Thymus (tissue), 11 donors: ENCODE measurements at regions not wholly inside any gene's neighbourhood (a gene's known extent, or its start where the extent isn't known, plus 50 kb on each side); places are given as distances from the start of the nearest gene placed in this dataset.

ENCODE experiments used
- DNase-seq, 9 donors: peaks; one replicate each; pipeline ENCODE4 v3.0.0-alpha.2; 2013; ENCODE audit warnings: low spot score in 9 of 9, low read depth in 6 of 9, missing footprints in 1 of 9
- H3K27ac ChIP-seq, 2 donors: one replicate each; pipeline ENCODE4 v1.5.1; 2013; ENCODE audit warnings: control low read depth in 1 of 2, low read depth in 1 of 2, low read length in 1 of 2, mild to moderate bottlenecking in 1 of 2, moderate library complexity in 1 of 2
- H3K27me3 ChIP-seq, 2 donors: one replicate each; pipeline ENCODE4 v1.5.1; 2013; ENCODE audit warnings: low read length in 1 of 2; ENCODE audit not compliant: control insufficient read depth in 2 of 2, insufficient read depth in 1 of 2
- H3K36me3 ChIP-seq, 2 donors: one replicate each; pipeline ENCODE4 v1.5.1; 2013; ENCODE audit warnings: low read length in 1 of 2, mild to moderate bottlenecking in 1 of 2, moderate library complexity in 1 of 2; ENCODE audit not compliant: control insufficient read depth in 2 of 2, insufficient read depth in 2 of 2
- H3K4me1 ChIP-seq, 2 donors: one replicate each; pipeline ENCODE4 v1.5.1; 2013; ENCODE audit warnings: low read length in 2 of 2; ENCODE audit not compliant: control insufficient read depth in 2 of 2, insufficient read depth in 2 of 2
- H3K4me3 ChIP-seq, 2 donors: one replicate each; pipeline ENCODE4 v1.5.1; 2013; ENCODE audit warnings: low read length in 2 of 2, control low read depth in 1 of 2, mild to moderate bottlenecking in 1 of 2
- H3K9me3 ChIP-seq, 2 donors: one replicate each; pipeline ENCODE4 v1.5.1; 2013; ENCODE audit warnings: low read length in 1 of 2, mild to moderate bottlenecking in 1 of 2; ENCODE audit not compliant: control insufficient read depth in 2 of 2, insufficient read depth in 1 of 2
- WGBS: extraction: QIAGEN DNeasy Blood & Tissue Kit; methylation state at CpG from one replicate; pipeline ENCODE4 v1.1.7; 2013; 5-methylcytosine and 5-hydroxymethylcytosine counted together
- donor health status: healthy.

DNA sequence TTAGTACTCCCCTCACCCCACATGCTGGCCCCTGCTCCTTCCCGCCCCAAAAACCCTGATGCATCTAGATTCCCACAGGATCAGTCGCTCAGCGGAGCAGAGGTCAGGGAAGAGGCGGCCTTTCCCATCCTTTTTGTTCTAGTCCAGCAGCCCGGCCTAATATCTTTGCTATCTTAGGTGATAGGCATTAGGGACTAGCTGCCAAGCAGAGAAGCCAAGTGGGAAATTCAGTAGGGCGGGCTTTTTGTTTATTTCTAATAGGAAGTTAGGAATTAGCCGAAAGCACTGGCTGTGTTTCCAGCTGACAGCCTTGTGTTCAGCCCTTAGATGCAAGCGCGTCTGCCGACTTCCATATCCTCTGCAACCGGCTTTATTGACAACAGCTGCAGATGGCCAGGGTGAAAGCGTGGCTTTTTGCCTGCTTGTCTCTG, 59.0 kb upstream of the BCAR3 start:
- Histone ChIP-seq H3K27me3 (no peaks in the 10 kb centered on the region), H3K27ac (no peak overlapping the region), H3K9me3 (no peaks in the 10 kb centered on the region), H3K4me1 (peaks cover 2 to 9% of the 10 kb centered on the region in 2 donors), H3K36me3 (no peaks in the 10 kb centered on the region), H3K4me3 (no peak overlapping the region)
- WGBS: 99% methylated on average over 12 of the region's 12 CpGs
- DNase-seq: no peak

DNA sequence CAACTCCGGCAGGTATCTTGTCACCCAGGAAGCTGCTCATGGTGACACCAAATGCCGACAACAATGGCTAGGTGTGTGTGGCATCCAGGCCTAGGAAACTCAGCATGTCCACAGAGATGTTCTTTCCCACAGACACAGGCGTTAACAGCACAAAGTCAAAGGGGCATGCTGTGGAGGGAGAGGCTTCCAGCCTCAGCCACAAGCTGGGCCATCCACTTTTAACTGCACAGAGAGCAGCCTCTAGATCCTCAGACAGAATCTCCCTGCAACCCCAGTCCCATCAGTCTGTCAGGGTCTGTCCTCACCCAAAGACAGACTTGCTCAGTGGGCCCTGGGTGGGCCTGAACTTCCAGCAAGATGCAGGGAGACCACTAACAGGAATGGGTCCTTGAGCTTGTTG, 58.5 kb upstream of the BCAR3 start:
- no peaks in the 10 kb centered on the region for H3K27me3 ChIP-seq
- over 99% methylated on average over 3 of the region's 3 CpGs for WGBS
- H3K4me3 ChIP-seq: no peak overlapping the region
- H3K36me3 ChIP-seq: no peaks in the 10 kb centered on the region
- H3K27ac ChIP-seq: no peak overlapping the region
- no peaks in the 10 kb centered on the region for H3K9me3 ChIP-seq
- H3K4me1 ChIP-seq: peaks cover 2 to 4% of the 10 kb centered on the region in 2 donors
- no peak for DNase-seq

DNA sequence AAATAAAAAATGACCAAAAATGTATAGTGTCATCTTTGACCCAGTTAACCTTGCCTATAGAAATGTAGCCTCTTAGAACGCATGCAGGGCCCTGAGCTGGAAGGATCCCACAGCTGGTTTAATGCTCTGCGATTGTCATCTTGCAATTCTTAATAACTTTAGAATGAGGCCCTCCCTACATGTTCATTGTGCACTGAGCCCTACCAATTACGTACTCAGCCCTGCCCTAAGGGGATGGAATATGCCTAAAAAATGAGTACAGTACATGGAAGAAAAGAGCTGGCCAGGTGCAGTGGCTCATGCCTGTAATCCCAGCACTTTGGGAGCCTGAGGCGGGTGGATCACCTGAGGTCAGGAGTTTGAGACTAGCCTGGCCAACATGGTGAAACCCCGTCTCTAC, 57.8 kb upstream of the BCAR3 start:
- WGBS: 98% methylated on average over 5 of the region's 5 CpGs

DNA sequence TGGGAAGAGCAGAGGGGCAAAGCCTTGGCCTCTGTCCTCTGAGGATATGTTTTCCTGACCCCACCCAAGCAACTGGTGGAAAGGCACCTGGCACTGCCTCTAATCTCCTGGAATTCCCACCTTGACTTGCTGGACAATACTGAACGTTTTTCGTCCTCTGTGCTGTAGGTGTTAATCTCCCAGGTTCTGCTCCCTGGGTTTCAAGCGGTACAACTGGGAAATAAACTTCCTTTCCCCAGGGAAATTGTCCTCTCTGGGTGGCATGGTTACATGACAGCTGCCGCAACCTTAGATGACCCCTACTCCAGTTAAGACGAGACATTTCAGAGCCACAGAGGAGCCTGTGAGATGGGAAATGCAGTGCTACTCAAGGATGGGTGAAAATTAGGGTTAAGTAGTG, 57.3 kb upstream of the BCAR3 start:
- Histone ChIP-seq H3K36me3 (no peaks in the 10 kb centered on the region), H3K27me3 (no peaks in the 10 kb centered on the region), H3K4me3 (no peak overlapping the region), H3K27ac (no peak overlapping the region), H3K4me1 (no peaks in the 10 kb centered on the region), H3K9me3 (no peaks in the 10 kb centered on the region)
- no peak for DNase-seq
- WGBS: 96% methylated on average over 5 of the region's 5 CpGs

More for the DNA sequence above, 57.8 kb upstream of the BCAR3 start:
- Histone ChIP-seq H3K36me3 (no peaks in the 10 kb centered on the region), H3K4me3 (no peak overlapping the region), H3K4me1 (no peaks in the 10 kb centered on the region), H3K27ac (no peak overlapping the region), H3K27me3 (no peaks in the 10 kb centered on the region), H3K9me3 (no peaks in the 10 kb centered on the region)
- no peak for DNase-seq

DNA sequence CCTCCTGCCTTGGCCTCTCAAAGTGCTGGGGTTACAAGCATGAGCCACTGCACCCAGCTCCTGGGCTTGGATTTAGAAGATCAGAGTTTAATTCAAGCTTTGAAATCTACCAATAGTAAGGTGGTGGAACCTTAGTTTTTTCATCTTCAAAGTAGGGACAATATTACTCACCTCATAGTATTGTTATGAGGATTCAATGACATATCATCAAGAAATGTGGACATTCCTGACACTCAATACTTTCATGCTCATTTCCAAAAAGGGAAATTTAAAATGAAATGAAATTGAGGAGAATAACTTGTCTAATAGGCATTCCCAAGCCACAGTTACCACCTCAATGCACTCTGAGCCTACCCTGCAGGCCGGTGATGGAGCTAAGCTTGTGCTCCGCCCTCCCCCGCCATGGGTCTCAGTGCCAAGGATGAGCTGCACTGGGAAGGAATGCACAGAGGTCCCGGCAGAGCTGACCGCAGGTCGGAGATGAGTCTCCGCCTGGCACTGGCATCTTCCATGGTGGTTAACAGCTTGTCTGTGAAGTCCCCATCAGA, 56.5 kb upstream of the BCAR3 start:
- Histone ChIP-seq H3K27me3 (no peaks in the 10 kb centered on the region), H3K27ac (no peak overlapping the region), H3K9me3 (no peaks in the 10 kb centered on the region), H3K4me3 (no peak overlapping the region), H3K36me3 (no peaks in the 10 kb centered on the region), H3K4me1 (peaks cover 0 to 2% of the 10 kb centered on the region in 2 donors)
- no peak for DNase-seq
- WGBS: 93% methylated on average over 7 of the region's 7 CpGs

DNA sequence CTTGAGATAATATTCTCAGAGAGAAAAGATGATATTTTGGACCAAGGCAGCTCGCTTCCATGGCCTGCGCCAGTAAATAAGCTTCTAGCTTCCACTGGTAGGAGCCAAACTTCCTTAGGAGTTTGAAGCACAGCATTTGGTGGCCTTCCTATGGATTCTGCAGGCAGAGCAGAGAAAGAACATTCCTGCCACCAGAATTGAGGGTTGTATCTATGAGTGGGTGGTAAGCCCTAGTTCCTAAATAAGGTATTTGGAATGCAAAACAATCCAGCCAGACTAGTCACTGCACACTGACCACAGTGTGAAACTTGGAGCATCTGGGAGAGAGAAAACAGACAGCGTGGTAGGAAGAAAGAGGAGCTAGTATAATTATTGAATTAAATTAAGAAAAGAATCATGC, 54.1 kb upstream of the BCAR3 start:
- WGBS: over 99% methylated on average over 3 of the region's 3 CpGs

DNA sequence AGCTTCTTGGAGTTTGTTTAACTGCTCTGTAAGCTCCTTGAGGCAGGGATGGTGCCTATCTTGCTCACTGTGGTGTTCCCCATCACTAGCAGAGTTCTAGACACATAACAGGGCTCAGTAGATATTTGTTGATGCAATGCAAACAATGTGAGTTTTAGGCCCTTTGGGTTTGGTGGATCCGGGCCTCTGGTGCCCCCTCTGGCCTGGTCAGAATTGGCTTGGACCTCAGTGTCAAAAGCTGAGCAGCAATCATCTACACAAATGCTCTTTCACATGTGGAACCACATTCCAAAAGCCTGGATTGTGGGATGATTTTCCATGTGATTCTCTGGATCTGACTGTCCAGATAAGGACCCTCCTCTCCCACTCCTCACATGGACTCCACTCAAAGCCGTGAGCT, 53.4 kb upstream of the BCAR3 start:
- Histone ChIP-seq H3K4me3 (no peak overlapping the region), H3K9me3 (no peaks in the 10 kb centered on the region), H3K36me3 (no peaks in the 10 kb centered on the region), H3K27me3 (no peaks in the 10 kb centered on the region), H3K27ac (no peak overlapping the region), H3K4me1 (peaks cover 0 to 20% of the 10 kb centered on the region in 2 donors)
- no peak for DNase-seq
- WGBS: 94% methylated on average over 2 of the region's 2 CpGs

More for the DNA sequence above, 54.1 kb upstream of the BCAR3 start:
- Histone ChIP-seq H3K27ac (no peak overlapping the region), H3K27me3 (no peaks in the 10 kb centered on the region), H3K9me3 (no peaks in the 10 kb centered on the region), H3K4me3 (no peak overlapping the region), H3K36me3 (no peaks in the 10 kb centered on the region), H3K4me1 (peaks cover 0 to 20% of the 10 kb centered on the region in 2 donors)
- DNase-seq: no peak

DNA sequence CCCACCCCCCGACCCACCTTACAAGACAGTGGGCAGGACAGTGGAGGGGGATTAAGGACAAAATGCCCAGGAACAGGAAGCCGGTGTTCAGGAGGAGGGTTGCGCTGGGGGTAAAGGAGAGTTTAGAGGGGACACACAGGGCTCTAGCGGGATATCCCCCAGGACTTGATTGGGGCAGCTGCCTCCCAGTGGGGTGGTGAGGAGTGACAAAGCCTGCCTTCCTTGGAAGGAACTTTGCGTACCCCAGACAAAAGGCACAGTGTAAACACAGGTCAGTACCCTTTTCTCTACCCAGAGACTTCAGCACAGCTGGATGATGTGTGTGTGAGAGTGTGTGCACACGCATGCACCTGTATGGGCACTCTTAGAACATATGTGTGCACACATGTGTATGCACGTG, 51.7 kb upstream of the BCAR3 start:
- Histone ChIP-seq H3K27ac (no peak overlapping the region), H3K4me1 (peaks cover 0 to 20% of the 10 kb centered on the region in 2 donors), H3K36me3 (no peaks in the 10 kb centered on the region), H3K9me3 (no peaks in the 10 kb centered on the region), H3K27me3 (no peaks in the 10 kb centered on the region), H3K4me3 (no peak overlapping the region)
- WGBS: 99% methylated on average over 7 of the region's 7 CpGs
- DNase-seq: no peak

DNA sequence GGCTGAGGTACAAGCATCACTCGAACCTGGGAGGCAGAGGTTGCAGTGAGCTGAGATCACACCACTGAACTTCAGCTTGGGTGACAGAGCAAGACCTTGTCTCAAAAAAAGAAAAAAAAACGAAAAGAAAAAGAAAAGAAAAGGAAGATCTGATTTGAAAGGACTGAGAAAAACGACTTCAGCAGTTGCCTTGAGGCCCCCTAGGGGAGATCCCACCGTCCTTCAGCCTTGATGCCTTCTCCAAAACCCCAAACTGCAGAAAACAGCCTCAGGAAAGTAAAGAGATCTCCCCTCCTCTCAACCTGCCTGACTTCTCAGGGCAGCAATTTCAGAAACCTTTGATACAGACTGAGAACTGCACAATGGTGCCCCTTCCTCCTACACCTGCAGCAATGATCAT, 50.9 kb upstream of the BCAR3 start:
- H3K4me3 ChIP-seq: no peak overlapping the region
- peaks cover 0 to 20% of the 10 kb centered on the region in 2 donors for H3K4me1 ChIP-seq
- H3K27ac ChIP-seq: no peak overlapping the region
- H3K36me3 ChIP-seq: no peaks in the 10 kb centered on the region
- no peaks in the 10 kb centered on the region for H3K9me3 ChIP-seq
- WGBS: 52% methylated on average over 4 of the region's 4 CpGs
- DNase-seq: peak in 1 of 9 donors; percentile 48
- no peaks in the 10 kb centered on the region for H3K27me3 ChIP-seq
